ENCODE measurements at regions not wholly inside any gene's neighbourhood (a gene's known extent, or its start where the extent isn't known, plus 50 kb on each side); places are given as distances from the start of the nearest gene placed in this dataset.
"Not testable (repeated sequence)": the region's sequence is repeated elsewhere in the genome, so short reads cannot be mapped to it uniquely, and the experiment has no call there.

DNA sequence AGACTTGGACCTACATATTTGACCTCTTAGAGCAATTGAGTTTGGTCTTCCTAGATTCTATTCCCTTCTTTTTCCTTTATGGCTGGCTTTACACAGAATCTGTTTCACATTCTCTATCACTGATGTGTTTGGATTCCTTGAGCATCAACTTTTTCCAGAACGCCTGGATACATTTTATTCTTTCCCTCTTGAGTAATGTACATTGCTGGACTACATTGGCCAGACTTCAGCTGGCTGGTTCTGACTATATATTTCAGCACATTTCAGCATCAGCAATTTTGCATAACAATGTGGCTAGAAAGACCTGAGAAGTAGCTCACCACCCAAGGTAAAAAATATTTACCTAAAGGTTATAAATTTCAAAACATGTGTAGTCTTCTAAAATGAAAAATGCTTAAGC, 2198.2 kb upstream of the RAG2 start:
- H3K27ac ChIP-seq (ENCODE audit: low read depth, low read length): no peak overlapping the region
- no peak overlapping the region for H3K4me3 ChIP-seq (ENCODE audit: low read length)
- H3K4me1 ChIP-seq (ENCODE audit: insufficient read depth, low read length): peaks cover 7% of the 10 kb centered on the region; the same call in 1 of the 2 replicates
- H3K9me3 ChIP-seq (ENCODE audit: insufficient read depth, low read depth, low read length): no peaks in the 10 kb centered on the region; the same call in 1 of the 2 replicates
- WGBS: 97% methylated on average over 1 of the region's 1 CpG
- no peaks in the 10 kb centered on the region for H3K36me3 ChIP-seq (ENCODE audit: insufficient read depth, low read length)
- H3K9ac ChIP-seq (ENCODE audit: low read depth, low read length): no peak overlapping the region
- no peaks in the 10 kb centered on the region for H3K27me3 ChIP-seq (ENCODE audit: insufficient read depth, low read length)

DNA sequence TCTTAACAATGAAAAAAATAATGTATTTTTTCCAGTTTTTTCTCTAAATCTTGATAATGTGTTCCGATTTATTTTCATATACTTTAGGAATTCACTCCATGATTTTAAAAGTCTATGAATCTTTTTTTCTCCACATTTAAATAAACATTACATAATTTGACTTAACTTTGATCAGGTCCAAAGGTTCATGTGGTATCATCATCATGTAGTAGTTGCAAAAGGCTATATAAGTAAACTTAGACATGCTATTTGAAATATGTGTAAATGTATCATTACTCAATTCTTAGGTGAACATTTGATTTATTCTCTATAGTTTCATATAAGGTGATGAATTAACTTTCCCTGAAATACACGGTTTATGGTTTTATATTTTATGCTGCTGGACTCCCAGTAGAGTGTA, 2197.0 kb upstream of the RAG2 start:
- no CpG with 5 or more reads among the region's 2 CpGs for WGBS
- peaks cover 7% of the 10 kb centered on the region; the same call in 1 of the 2 replicates for H3K4me1 ChIP-seq (ENCODE audit: insufficient read depth, low read length)
- no peak overlapping the region for H3K9ac ChIP-seq (ENCODE audit: low read depth, low read length)
- no peak overlapping the region for H3K27ac ChIP-seq (ENCODE audit: low read depth, low read length)
- H3K4me3 ChIP-seq (ENCODE audit: low read length): no peak overlapping the region
- no peaks in the 10 kb centered on the region for H3K27me3 ChIP-seq (ENCODE audit: insufficient read depth, low read length)
- H3K9me3 ChIP-seq (ENCODE audit: insufficient read depth, low read depth, low read length): no peaks in the 10 kb centered on the region; the same call in 1 of the 2 replicates
- no peaks in the 10 kb centered on the region for H3K36me3 ChIP-seq (ENCODE audit: insufficient read depth, low read length)

DNA sequence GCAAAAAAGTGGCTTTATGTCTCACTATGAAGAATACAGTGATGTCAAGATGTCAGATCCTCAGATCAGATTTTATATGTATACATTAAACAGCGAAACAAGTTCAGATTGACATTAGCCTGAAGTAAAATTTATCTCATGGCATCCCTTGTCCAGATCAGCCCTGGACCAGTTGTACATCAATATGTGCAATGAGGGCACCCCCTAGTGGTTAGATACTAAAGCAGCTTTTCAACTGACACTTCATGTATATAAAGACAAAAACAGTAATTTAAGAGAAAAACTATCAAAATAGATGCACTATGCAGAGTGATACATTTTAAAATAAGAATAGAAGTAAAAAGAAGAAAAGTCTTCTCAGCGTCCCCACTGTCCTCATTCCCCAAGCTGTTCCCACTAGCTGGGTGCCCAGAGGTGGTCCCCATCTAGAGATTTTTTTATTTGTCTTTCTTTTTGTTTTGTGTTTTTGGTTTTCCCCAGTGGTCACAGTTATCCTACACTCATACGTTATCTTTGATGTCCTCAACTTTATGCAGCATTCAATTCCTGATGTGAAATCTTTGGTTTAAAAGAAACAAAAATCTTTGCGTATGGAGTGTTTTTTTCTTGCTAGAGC, 2193.4 kb upstream of the RAG2 start:
- H3K36me3 ChIP-seq (ENCODE audit: insufficient read depth, low read length): no peaks in the 10 kb centered on the region
- H3K27ac ChIP-seq (ENCODE audit: low read depth, low read length): no peak overlapping the region
- H3K4me3 ChIP-seq (ENCODE audit: low read length): no peak overlapping the region
- no peak overlapping the region for H3K9ac ChIP-seq (ENCODE audit: low read depth, low read length)
- no peaks in the 10 kb centered on the region for H3K27me3 ChIP-seq (ENCODE audit: insufficient read depth, low read length)
- H3K4me1 ChIP-seq (ENCODE audit: insufficient read depth, low read length): peaks cover 7% of the 10 kb centered on the region; the same call in 1 of the 2 replicates
- H3K9me3 ChIP-seq (ENCODE audit: insufficient read depth, low read depth, low read length): no peaks in the 10 kb centered on the region; the same call in 1 of the 2 replicates
- 63% methylated on average over 2 of the region's 4 CpGs for WGBS

DNA sequence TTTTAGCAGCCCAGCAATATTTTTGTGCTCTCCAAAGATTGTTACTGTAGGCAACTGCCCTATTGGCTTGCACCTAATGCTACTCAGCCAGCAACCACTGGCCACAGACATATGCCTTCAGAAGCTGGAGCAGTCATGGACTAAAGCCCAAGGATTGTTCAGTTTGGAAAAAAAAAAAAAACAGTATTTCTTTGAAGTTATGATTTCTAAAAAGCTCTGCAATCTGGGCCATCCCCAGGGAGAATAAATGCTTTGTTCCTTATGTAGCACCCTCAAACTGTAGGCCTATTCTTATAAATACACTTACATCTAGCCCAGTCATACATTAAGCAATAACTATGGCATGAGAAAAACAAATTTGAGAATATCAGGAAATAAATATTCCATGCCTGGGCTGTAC, 2190.5 kb upstream of the RAG2 start:
- Histone ChIP-seq H3K36me3 (ENCODE audit: insufficient read depth, low read length) (no peaks in the 10 kb centered on the region), H3K27me3 (ENCODE audit: insufficient read depth, low read length) (no peaks in the 10 kb centered on the region)

DNA sequence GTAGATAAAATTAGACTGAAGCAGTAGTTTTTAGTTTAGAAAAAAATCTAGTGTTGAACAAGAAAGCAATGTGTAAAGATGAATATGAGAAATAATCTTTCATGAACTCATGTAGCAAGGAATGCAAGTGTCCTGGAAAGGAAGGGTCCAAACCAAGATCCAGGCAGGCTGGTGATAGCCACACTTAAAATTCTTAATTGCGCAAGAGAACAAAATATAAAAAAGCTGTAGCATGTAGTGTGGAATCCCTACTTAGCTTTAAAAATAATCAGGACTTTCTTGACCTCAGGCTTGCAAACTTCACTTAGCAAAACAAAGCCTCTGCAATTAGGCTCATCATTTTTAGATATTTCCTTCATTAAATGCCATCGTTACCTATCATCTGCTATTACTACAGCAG, 2186.1 kb upstream of the RAG2 start:
- Histone ChIP-seq H3K9ac (ENCODE audit: low read depth, low read length) (no peak overlapping the region), H3K36me3 (ENCODE audit: insufficient read depth, low read length) (no peaks in the 10 kb centered on the region), H3K4me1 (ENCODE audit: insufficient read depth, low read length) (no peaks in the 10 kb centered on the region), H3K9me3 (ENCODE audit: insufficient read depth, low read depth, low read length) (no peaks in the 10 kb centered on the region; the same call in 1 of the 2 replicates), H3K27ac (ENCODE audit: low read depth, low read length) (no peak overlapping the region), H3K4me3 (ENCODE audit: low read length) (no peak overlapping the region), H3K27me3 (ENCODE audit: insufficient read depth, low read length) (no peaks in the 10 kb centered on the region)
- 96% methylated on average over 2 of the region's 2 CpGs for WGBS

More for the DNA sequence above, 2190.5 kb upstream of the RAG2 start:
- Histone ChIP-seq H3K4me1 (ENCODE audit: insufficient read depth, low read length) (no peaks in the 10 kb centered on the region), H3K9me3 (ENCODE audit: insufficient read depth, low read depth, low read length) (no peaks in the 10 kb centered on the region), H3K9ac (ENCODE audit: low read depth, low read length) (no peak overlapping the region), H3K27ac (ENCODE audit: low read depth, low read length) (no peak overlapping the region), H3K4me3 (ENCODE audit: low read length) (no peak overlapping the region)

DNA sequence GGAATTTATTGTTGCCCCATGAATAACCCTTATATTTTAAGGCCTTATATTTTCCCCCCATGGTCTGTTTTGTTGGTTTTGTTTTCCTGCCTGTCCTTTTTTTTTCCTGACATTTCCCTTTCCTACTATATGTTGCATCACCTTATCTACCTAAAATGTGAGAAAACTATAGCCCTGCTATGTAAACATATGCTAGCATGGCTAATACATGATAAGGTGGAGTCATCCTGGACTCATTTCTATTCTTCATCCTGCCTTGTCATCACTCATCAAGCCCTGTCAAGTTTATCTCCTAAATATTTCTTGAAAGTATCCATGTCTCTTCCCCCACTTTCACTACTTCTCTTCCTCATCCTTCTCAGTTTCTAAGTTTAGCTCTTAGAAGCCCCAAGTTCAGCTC, 2168.8 kb upstream of the RAG2 start:
- no peaks in the 10 kb centered on the region for H3K4me1 ChIP-seq (ENCODE audit: insufficient read depth, low read length)
- no peaks in the 10 kb centered on the region for H3K36me3 ChIP-seq (ENCODE audit: insufficient read depth, low read length)
- no peaks in the 10 kb centered on the region for H3K9me3 ChIP-seq (ENCODE audit: insufficient read depth, low read depth, low read length)
- H3K27ac ChIP-seq (ENCODE audit: low read depth, low read length): no peak overlapping the region
- H3K4me3 ChIP-seq (ENCODE audit: low read length): no peak overlapping the region
- H3K27me3 ChIP-seq (ENCODE audit: insufficient read depth, low read length): no peaks in the 10 kb centered on the region
- no peak overlapping the region for H3K9ac ChIP-seq (ENCODE audit: low read depth, low read length)

DNA sequence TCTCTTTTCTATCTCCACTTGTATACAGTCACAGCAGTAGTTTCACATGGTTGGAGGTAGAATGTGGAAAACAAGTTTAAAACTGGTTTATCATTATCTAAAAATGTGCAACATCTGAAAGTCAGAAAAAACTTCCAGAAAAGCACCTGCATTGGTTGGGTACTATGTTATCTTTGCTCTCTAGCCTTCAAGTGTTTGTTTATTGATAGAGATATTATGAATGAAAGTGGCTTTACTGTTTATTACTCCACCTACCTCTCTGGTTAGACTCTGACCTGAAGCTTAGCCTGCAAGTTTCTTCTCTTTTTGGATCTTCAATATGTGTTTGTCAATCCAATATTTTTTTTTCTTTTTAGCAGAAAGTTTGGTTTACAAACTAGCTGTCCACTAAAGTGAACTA, 2161.4 kb upstream of the RAG2 start:
- Histone ChIP-seq H3K36me3 (ENCODE audit: insufficient read depth, low read length) (no peaks in the 10 kb centered on the region), H3K9ac (ENCODE audit: low read depth, low read length) (no peak overlapping the region), H3K4me1 (ENCODE audit: insufficient read depth, low read length) (no peaks in the 10 kb centered on the region), H3K9me3 (ENCODE audit: insufficient read depth, low read depth, low read length) (no peaks in the 10 kb centered on the region), H3K27ac (ENCODE audit: low read depth, low read length) (no peak overlapping the region), H3K4me3 (ENCODE audit: low read length) (no peak overlapping the region), H3K27me3 (ENCODE audit: insufficient read depth, low read length) (no peaks in the 10 kb centered on the region)

DNA sequence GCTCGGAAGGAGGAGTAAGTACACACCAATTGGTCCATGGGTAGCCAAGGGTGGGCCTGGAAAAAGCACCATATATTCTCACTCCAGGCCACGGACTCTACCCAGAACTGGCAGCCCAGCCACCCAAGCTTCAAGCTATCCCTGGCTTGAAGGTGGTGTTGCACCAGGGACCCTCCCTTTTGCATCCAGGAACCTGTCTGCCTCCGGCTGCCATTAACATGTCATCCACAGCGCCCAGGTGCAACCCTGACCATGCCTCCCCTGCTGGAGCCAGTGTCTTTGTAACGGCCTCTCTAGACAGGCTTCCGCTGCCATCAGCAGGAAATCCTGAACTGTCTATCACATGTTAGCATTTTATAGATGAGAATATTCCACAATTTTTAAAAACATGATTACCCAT, 2158.5 kb upstream of the RAG2 start:
- Histone ChIP-seq H3K4me1 (ENCODE audit: insufficient read depth, low read length) (no peaks in the 10 kb centered on the region), H3K27me3 (ENCODE audit: insufficient read depth, low read length) (no peaks in the 10 kb centered on the region), H3K4me3 (ENCODE audit: low read length) (no peak overlapping the region), H3K36me3 (ENCODE audit: insufficient read depth, low read length) (no peaks in the 10 kb centered on the region), H3K9ac (ENCODE audit: low read depth, low read length) (no peak overlapping the region), H3K9me3 (ENCODE audit: insufficient read depth, low read depth, low read length) (no peaks in the 10 kb centered on the region), H3K27ac (ENCODE audit: low read depth, low read length) (no peak overlapping the region)
- WGBS: 96% methylated on average over 6 of the region's 6 CpGs

DNA sequence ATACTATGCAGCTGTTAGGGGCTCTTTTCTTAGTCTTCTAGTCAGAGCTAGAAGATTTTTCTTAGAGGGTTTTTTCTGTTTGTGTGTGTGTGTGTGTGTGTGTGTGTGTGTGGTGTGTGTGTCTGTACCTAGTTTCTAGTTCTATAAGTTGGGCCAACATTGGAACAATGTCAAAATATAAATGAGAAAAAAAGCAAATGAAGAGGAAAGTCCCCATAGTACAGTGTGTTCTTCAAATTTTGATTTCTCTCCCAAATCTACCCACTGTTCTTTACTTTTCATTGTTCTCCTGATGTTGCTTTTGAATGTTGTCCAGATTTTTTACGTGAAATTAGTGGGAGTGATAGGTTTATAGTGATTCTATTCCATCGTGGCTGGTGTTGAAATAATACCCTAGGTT, 2153.4 kb upstream of the RAG2 start:
- Histone ChIP-seq H3K27me3 (ENCODE audit: insufficient read depth, low read length) (no peaks in the 10 kb centered on the region), H3K9me3 (ENCODE audit: insufficient read depth, low read depth, low read length) (no peaks in the 10 kb centered on the region), H3K9ac (ENCODE audit: low read depth, low read length) (no peak overlapping the region), H3K4me3 (ENCODE audit: low read length) (no peak overlapping the region), H3K36me3 (ENCODE audit: insufficient read depth, low read length) (no peaks in the 10 kb centered on the region), H3K4me1 (ENCODE audit: insufficient read depth, low read length) (no peaks in the 10 kb centered on the region), H3K27ac (ENCODE audit: low read depth, low read length) (no peak overlapping the region)
- 100% methylated on average over 2 of the region's 2 CpGs for WGBS

DNA sequence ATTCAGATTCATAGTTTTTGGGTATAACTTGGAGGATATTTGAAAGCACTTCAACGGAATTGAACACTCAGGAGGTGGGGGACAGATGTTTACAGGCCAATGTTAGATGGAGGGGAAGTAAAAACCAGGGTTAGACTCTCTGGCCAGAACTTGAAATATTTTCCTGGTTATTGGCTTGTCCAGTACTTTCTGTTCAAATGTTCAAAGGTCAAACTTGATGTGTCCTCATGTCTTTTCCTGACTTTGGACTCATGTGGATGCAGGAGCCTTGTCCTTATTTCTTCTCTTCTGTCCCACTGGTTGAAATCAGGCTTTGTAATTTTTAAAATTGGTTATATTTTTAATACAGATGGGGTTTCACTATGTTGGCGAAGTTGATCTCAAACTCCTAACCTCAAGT, 2148.5 kb upstream of the RAG2 start:
- not testable (repeated sequence) for H3K4me3 ChIP-seq (ENCODE audit: low read length); H3K9me3 ChIP-seq (ENCODE audit: insufficient read depth, low read depth, low read length); H3K9ac ChIP-seq (ENCODE audit: low read depth, low read length); H3K27me3 ChIP-seq (ENCODE audit: insufficient read depth, low read length); H3K4me1 ChIP-seq (ENCODE audit: insufficient read depth, low read length); H3K36me3 ChIP-seq (ENCODE audit: insufficient read depth, low read length); H3K27ac ChIP-seq (ENCODE audit: low read depth, low read length)
- 100% methylated on average over 2 of the region's 2 CpGs for WGBS

DNA sequence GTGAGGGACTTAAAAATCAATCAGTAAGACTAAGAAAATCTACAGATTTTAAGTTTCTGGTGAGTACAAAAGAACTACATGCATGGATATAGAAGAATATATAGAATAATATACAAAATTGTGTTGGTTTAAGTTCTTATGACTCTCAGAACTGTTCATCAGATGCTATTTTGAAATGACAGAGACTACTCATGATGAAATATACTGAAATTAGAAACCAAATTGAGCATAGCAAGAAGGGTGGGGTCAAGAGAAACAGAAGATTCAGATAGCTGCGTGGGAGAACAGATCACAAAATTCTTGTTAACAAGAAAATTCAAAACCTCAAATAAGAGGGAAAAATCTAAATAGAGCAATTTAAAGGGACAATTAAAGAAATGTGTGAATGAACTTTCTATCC, 2125.3 kb upstream of the RAG2 start:
- no peaks in the 10 kb centered on the region for H3K36me3 ChIP-seq (ENCODE audit: insufficient read depth, low read length)
- H3K4me1 ChIP-seq (ENCODE audit: insufficient read depth, low read length): peaks cover 11% of the 10 kb centered on the region

More for the DNA sequence above, 2125.3 kb upstream of the RAG2 start:
- H3K9ac ChIP-seq (ENCODE audit: low read depth, low read length): no peak overlapping the region
- H3K27ac ChIP-seq (ENCODE audit: low read depth, low read length): no peak overlapping the region
- no CpG with 5 or more reads among the region's 1 CpG for WGBS
- no peaks in the 10 kb centered on the region for H3K9me3 ChIP-seq (ENCODE audit: insufficient read depth, low read depth, low read length)
- H3K4me3 ChIP-seq (ENCODE audit: low read length): no peak overlapping the region
- no peaks in the 10 kb centered on the region for H3K27me3 ChIP-seq (ENCODE audit: insufficient read depth, low read length)
